Stimulated activated naive B cell treated with anti-CD40 and anti-IgM and Interleukin-4, amounts not matched to agents 10 μg/mL and 1 μg/mL and 100 μg/mL, for 72 hours (primary cell): ENCODE measurements at regions not wholly inside any gene's neighbourhood (a gene's known extent, or its start where the extent isn't known, plus 50 kb on each side); places are given as distances from the start of the nearest gene placed in this dataset.
A peak's percentile ranks its signal among the peaks of the same experiment; 100 is the strongest.

Experiments
- ATAC-seq, 2 donors: fragments of 150-1000 bp; cut with Tn5 transposase; replicated peaks; 2 replicates each; pipeline ENCODE4 v1.10.0; 2021; ENCODE audit warnings: moderate library complexity in 1 of 2
- DNase-seq: peaks from one replicate; pipeline ENCODE4 v3.0.0; 2021
- H3K27ac Mint-ChIP-seq: one replicate; pipeline ENCODE4 v1.8.0; 2022; ENCODE audit warnings: mild to moderate bottlenecking, mixed read lengths
- H3K27me3 Mint-ChIP-seq, 2 donors: one replicate each; pipeline ENCODE4 v1.8.0; 2022; ENCODE audit warnings: mixed read lengths in 2 of 2
- H3K36me3 Mint-ChIP-seq, 2 donors: one replicate each; pipeline ENCODE4 v1.8.0; 2022; ENCODE audit warnings: mixed read lengths in 2 of 2, mild to moderate bottlenecking in 1 of 2
- H3K4me1 Mint-ChIP-seq, 2 donors: one replicate each; pipeline ENCODE4 v1.8.0; 2022; ENCODE audit warnings: mixed read lengths in 2 of 2, mild to moderate bottlenecking in 1 of 2
- H3K4me3 Mint-ChIP-seq, 2 donors: one replicate each; pipeline ENCODE4 v1.8.0; 2022; ENCODE audit warnings: mild to moderate bottlenecking in 2 of 2, mixed read lengths in 2 of 2, moderate library complexity in 1 of 2
- H3K9me3 Mint-ChIP-seq, 2 donors: one replicate each; pipeline ENCODE4 v1.8.0; 2022; ENCODE audit warnings: mixed read lengths in 2 of 2, mild to moderate bottlenecking in 1 of 2

- peak; percentile 48 for DNase-seq
- no peaks in the 10 kb centered on the region for H3K36me3 Mint-ChIP-seq
- H3K4me3 Mint-ChIP-seq, result peak overlapping the region in 1 of 2 donors; percentile 17
- H3K27me3 Mint-ChIP-seq, result peaks cover 18 to 32% of the 10 kb centered on the region in 2 donors
- no peak overlapping the region for H3K27ac Mint-ChIP-seq
- peak; percentile 86 for ATAC-seq
- no peaks in the 10 kb centered on the region for H3K9me3 Mint-ChIP-seq
- H3K4me1 Mint-ChIP-seq, result peaks cover 19 to 25% of the 10 kb centered on the region in 2 donors
Measured at GRCh38 chr7:89232-90019, 102.9 kb upstream of the FAM20C start.

- peaks cover 24 to 26% of the 10 kb centered on the region in 2 donors for H3K27me3 Mint-ChIP-seq
- H3K36me3 Mint-ChIP-seq, result no peaks in the 10 kb centered on the region
- DNase-seq, result peak; percentile 20
- H3K4me1 Mint-ChIP-seq, result peaks cover 19 to 25% of the 10 kb centered on the region in 2 donors
- peak; percentile 80 for ATAC-seq
- no peaks in the 10 kb centered on the region for H3K9me3 Mint-ChIP-seq
- H3K4me3 Mint-ChIP-seq, result no peak overlapping the region
- H3K27ac Mint-ChIP-seq, result no peak overlapping the region
Measured at GRCh38 chr7:90111-91063, 102.0 kb upstream of the FAM20C start.

- no peak overlapping the region for H3K27ac Mint-ChIP-seq
- DNase-seq (no peak), ATAC-seq (no peak)
- H3K36me3 Mint-ChIP-seq, result no peaks in the 10 kb centered on the region
- H3K27me3 Mint-ChIP-seq, result peaks cover 29 to 30% of the 10 kb centered on the region in 2 donors
- no peaks in the 10 kb centered on the region for H3K9me3 Mint-ChIP-seq
- H3K4me1 Mint-ChIP-seq, result peaks cover 19 to 25% of the 10 kb centered on the region in 2 donors
- no peak overlapping the region for H3K4me3 Mint-ChIP-seq
Measured at GRCh38 chr7:91396-92175, 100.8 kb upstream of the FAM20C start.

- Mint-ChIP-seq H3K36me3 (no peaks in the 10 kb centered on the region), H3K4me3 (no peak overlapping the region)
Measured at GRCh38 chr7:92231-92674, 100.1 kb upstream of the FAM20C start.

GRCh38 chr7:92888-93672 lies 99.3 kb upstream of the FAM20C start:
- Mint-ChIP-seq H3K9me3 (peaks cover 5 to 8% of the 10 kb centered on the region in 2 donors), H3K27me3 (peaks cover 32 to 35% of the 10 kb centered on the region in 2 donors), H3K4me3 (no peak overlapping the region), H3K36me3 (peaks cover 3% of the 10 kb centered on the region in 2 donors), H3K27ac (no peak overlapping the region), H3K4me1 (peaks cover 19 to 25% of the 10 kb centered on the region in 2 donors)
- DNase-seq (no peak), ATAC-seq (no peak)

More at GRCh38 chr7:92231-92674, 100.1 kb upstream of the FAM20C start:
- DNase-seq (no peak), ATAC-seq (no peak)
- H3K9me3 Mint-ChIP-seq, result peaks cover under 1 to 3% of the 10 kb centered on the region in 2 donors
- H3K4me1 Mint-ChIP-seq, result peaks cover 19 to 25% of the 10 kb centered on the region in 2 donors
- no peak overlapping the region for H3K27ac Mint-ChIP-seq
- peaks cover 30 to 31% of the 10 kb centered on the region in 2 donors for H3K27me3 Mint-ChIP-seq

GRCh38 chr7:94251-94801 lies 98.0 kb upstream of the FAM20C start:
- H3K36me3 Mint-ChIP-seq, result peaks cover 5 to 6% of the 10 kb centered on the region in 2 donors
- peaks cover 38 to 39% of the 10 kb centered on the region in 2 donors for H3K27me3 Mint-ChIP-seq
- no peak overlapping the region for H3K27ac Mint-ChIP-seq
- H3K9me3 Mint-ChIP-seq, result peaks cover 10 to 11% of the 10 kb centered on the region in 2 donors
- no peak overlapping the region for H3K4me3 Mint-ChIP-seq
- ATAC-seq, result no peak
- DNase-seq, result no peak
- peaks cover 12 to 17% of the 10 kb centered on the region in 2 donors for H3K4me1 Mint-ChIP-seq

- peaks cover 5 to 6% of the 10 kb centered on the region in 2 donors for H3K36me3 Mint-ChIP-seq
- ATAC-seq, result no peak
- H3K4me3 Mint-ChIP-seq, result no peak overlapping the region
Measured at GRCh38 chr7:95180-95862, 97.0 kb upstream of the FAM20C start.

GRCh38 chr7:95863-96260 lies 96.5 kb upstream of the FAM20C start:
- H3K36me3 Mint-ChIP-seq, result peaks cover 5 to 6% of the 10 kb centered on the region in 2 donors
- peaks cover 2% of the 10 kb centered on the region in 2 donors for H3K4me1 Mint-ChIP-seq
- peaks cover 14 to 17% of the 10 kb centered on the region in 2 donors for H3K9me3 Mint-ChIP-seq
- no peak overlapping the region for H3K27ac Mint-ChIP-seq
- DNase-seq (no peak), ATAC-seq (no peak)
- H3K4me3 Mint-ChIP-seq, result no peak overlapping the region
- peaks cover 42 to 44% of the 10 kb centered on the region in 2 donors for H3K27me3 Mint-ChIP-seq

More at GRCh38 chr7:95180-95862, 97.0 kb upstream of the FAM20C start:
- no peak overlapping the region for H3K27ac Mint-ChIP-seq
- H3K9me3 Mint-ChIP-seq, result peaks cover 14 to 17% of the 10 kb centered on the region in 2 donors
- H3K4me1 Mint-ChIP-seq, result peaks cover 7 to 8% of the 10 kb centered on the region in 2 donors
- peaks cover 44 to 46% of the 10 kb centered on the region in 2 donors for H3K27me3 Mint-ChIP-seq
- no peak for DNase-seq

- ATAC-seq, result no peak
- Mint-ChIP-seq H3K9me3 (peaks cover 14 to 17% of the 10 kb centered on the region in 2 donors), H3K27me3 (peaks cover 34 to 36% of the 10 kb centered on the region in 2 donors), H3K4me3 (no peak overlapping the region), H3K4me1 (peaks cover 0 to 1% of the 10 kb centered on the region in 2 donors), H3K27ac (no peak overlapping the region), H3K36me3 (peaks cover 5 to 6% of the 10 kb centered on the region in 2 donors)
- no peak for DNase-seq
Measured at GRCh38 chr7:96861-97260, 95.5 kb upstream of the FAM20C start.

GRCh38 chr7:97310-97841 lies 95.0 kb upstream of the FAM20C start:
- peaks cover 5 to 6% of the 10 kb centered on the region in 2 donors for H3K36me3 Mint-ChIP-seq
- H3K4me1 Mint-ChIP-seq, result peaks cover 0 to 6% of the 10 kb centered on the region in 2 donors
- no peak for ATAC-seq
- peaks cover 31% of the 10 kb centered on the region in 2 donors for H3K27me3 Mint-ChIP-seq
- peaks cover 14 to 17% of the 10 kb centered on the region in 2 donors for H3K9me3 Mint-ChIP-seq
- H3K4me3 Mint-ChIP-seq, result no peak overlapping the region
- no peak for DNase-seq
- no peak overlapping the region for H3K27ac Mint-ChIP-seq

- Mint-ChIP-seq H3K4me1 (peaks cover 3 to 11% of the 10 kb centered on the region in 2 donors), H3K27me3 (peaks cover 26 to 29% of the 10 kb centered on the region in 2 donors), H3K27ac (no peak overlapping the region), H3K36me3 (peaks cover 5 to 6% of the 10 kb centered on the region in 2 donors), H3K9me3 (peaks cover 17 to 21% of the 10 kb centered on the region in 2 donors), H3K4me3 (no peak overlapping the region)
- DNase-seq, result no peak
- no peak for ATAC-seq
Measured at GRCh38 chr7:101146-102046, 91.0 kb upstream of the FAM20C start.
